ENCODE measurements at regions not wholly inside any gene's neighbourhood (a gene's known extent, or its start where the extent isn't known, plus 50 kb on each side); places are given as distances from the start of the nearest gene placed in this dataset.

DNA sequence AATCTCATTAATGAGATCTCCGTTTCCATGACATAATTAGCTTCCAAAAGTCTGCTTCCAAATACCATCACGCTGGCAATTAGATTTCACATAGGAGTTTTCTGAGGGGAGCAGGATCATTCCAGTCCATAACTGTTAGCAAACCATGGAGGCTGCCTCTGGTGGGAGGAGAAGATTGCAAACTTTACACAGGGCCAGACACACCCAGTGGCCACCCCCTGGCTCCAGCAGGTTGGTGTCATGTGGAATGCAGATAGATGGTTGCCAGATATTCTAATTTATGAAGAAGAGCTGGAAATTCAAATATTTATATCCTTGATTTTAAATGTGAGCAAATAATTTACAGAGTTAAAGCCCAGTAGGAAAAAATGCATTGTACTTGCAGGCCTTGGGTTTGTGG lies 164.2 kb downstream of the ICE1 start:
- Histone ChIP-seq H3K4me2 (ENCODE audit: insufficient read depth in 1 of 2, low read depth in 2 of 2, low read length in 2 of 2) (no peak overlapping the region), H3K23me2 (ENCODE audit: low read depth, low read length) (no peaks in the 10 kb centered on the region), H3K23ac (ENCODE audit: insufficient read length) (no peak overlapping the region), H3K56ac (replicated peaks; ENCODE audit: insufficient read length, low read depth, low read length) (no peak overlapping the region), H4K8ac (ENCODE audit: extremely low read depth, insufficient read depth, low read length) (no peak overlapping the region), H2AFZ (ENCODE audit: low read length) (no peak overlapping the region), H2BK120ac (replicated peaks; ENCODE audit: low read depth, low read length) (no peak overlapping the region), H3K9me3 (ENCODE audit: insufficient read depth in 2 of 2, low read depth in 1 of 2, low read length in 1 of 2) (peaks cover 10 to 11% of the 10 kb centered on the region in 2 experiments; a peak in 2 of 4 replicates), H3K79me1 (ENCODE audit: low read depth, low read length) (no peaks in the 10 kb centered on the region), H2AK5ac (ENCODE audit: low read depth, low read length) (no peak overlapping the region), H2BK15ac (ENCODE audit: low read length) (no peak overlapping the region), H3K14ac (ENCODE audit: insufficient read length) (no peak overlapping the region), H3K4me1 (replicated peaks in 1 of 4; ENCODE audit: control insufficient read depth in 3 of 4, insufficient read depth in 4 of 4, low read length in 3 of 4) (no peaks in the 10 kb centered on the region), H3K9ac (replicated peaks in 1 of 4; ENCODE audit: extremely low read depth in 1 of 4, low read depth in 3 of 4, low read length in 3 of 4) (no peak overlapping the region), H4K20me1 (replicated peaks in 1 of 2; ENCODE audit: control insufficient read depth in 1 of 2, insufficient read depth in 2 of 2, low read length in 2 of 2) (no peaks in the 10 kb centered on the region), H3K4me3 (ENCODE audit: extremely low read depth in 1 of 4, insufficient read depth in 2 of 4, low read depth in 3 of 4, low read length in 4 of 4) (no peak overlapping the region), H4K91ac (replicated peaks; ENCODE audit: insufficient read length, low read length) (no peak overlapping the region), H3K27me3 (replicated peaks in 1 of 4; ENCODE audit: control insufficient read depth in 3 of 4, extremely low read depth in 1 of 4, insufficient read depth in 3 of 4, low read length in 3 of 4) (no peaks in the 10 kb centered on the region), H2BK5ac (ENCODE audit: low read depth, low read length) (no peak overlapping the region), H2BK20ac (ENCODE audit: low read length) (no peak overlapping the region), H3K79me2 (ENCODE audit: control insufficient read depth in 1 of 2, insufficient read depth in 2 of 2, low read length in 2 of 2) (no peaks in the 10 kb centered on the region), H3K18ac (ENCODE audit: extremely low read depth, low read length) (no peak overlapping the region), H4K5ac (ENCODE audit: insufficient read length, low read depth, low read length) (no peak overlapping the region), H3K27ac (ENCODE audit: low read depth, low read length) (no peak overlapping the region), H3K36me3 (ENCODE audit: control insufficient read depth in 2 of 4, insufficient read depth in 4 of 4, low read length in 3 of 4) (no peaks in the 10 kb centered on the region), H2BK12ac (ENCODE audit: low read depth, low read length) (no peak overlapping the region), H3K4ac (replicated peaks; ENCODE audit: insufficient read length, low read depth, low read length) (no peak overlapping the region)
- DNase-seq (ENCODE audit: low read depth in 1 of 2, low spot score in 2 of 2) (no peak), FAIRE-seq (no peak)
- CTCF ChIA-PET (ENCODE audit: partially characterized antibody), result interaction anchor here (0.6 kb wide), 1 partner anchor 53 kb away, joined by 3 read pairs; no protein-coding TSS in a partner anchor
- POLR2A ChIA-PET (ENCODE audit: partially characterized antibody), result no interaction called here
- WGBS, 2 experiments (ENCODE audit: extremely low coverage in 1 of 2, insufficient coverage in 1 of 2, insufficient read length in 1 of 2, insufficient replicate concordance in 2 of 2, low coverage in 1 of 2, low lambda C conversion rate in 2 of 2, missing lambda C conversion rate in 1 of 2), result 42% methylated on average over 2 of the region's 2 CpGs; no CpG with 5 or more reads in 1 of the 2 experiments
- TF ChIP-seq HDAC6 (IDR thresholded peaks at IDR 0.05; ENCODE audit: low read depth, low read length) (no peak), EZH2 (IDR thresholded peaks at IDR 0.05; ENCODE audit: low read depth, low read length, severe bottlenecking) (no peak), SIN3A (conservative IDR thresholded peaks at IDR 0.05 in 1 of 2, IDR thresholded peaks at IDR 0.05 in 1 of 2; ENCODE audit: low read depth in 1 of 2, low read length in 2 of 2) (no peak), CTBP2 (IDR thresholded peaks at IDR 0.05; ENCODE audit: borderline replicate concordance, insufficient read depth, insufficient read length, low read length) (no peak), CHD2 (IDR thresholded peaks at IDR 0.05; ENCODE audit: low read length) (no peak), RXRA (IDR thresholded peaks at IDR 0.05; ENCODE audit: insufficient read depth, low read depth, low read length) (no peak), SP2 (IDR thresholded peaks at IDR 0.05; ENCODE audit: low read length) (no peak), FOSL1 (IDR thresholded peaks at IDR 0.05; ENCODE audit: insufficient read depth, low read depth, low read length) (no peak), BCL11A (IDR thresholded peaks at IDR 0.05; ENCODE audit: low read depth in 2 of 2, low read length in 2 of 2) (no peak), BACH1 (IDR thresholded peaks at IDR 0.05; ENCODE audit: low read length) (no peak), SAP30 (IDR thresholded peaks at IDR 0.05; ENCODE audit: insufficient read depth, insufficient replicate concordance, low read length) (no peak), EP300 (IDR thresholded peaks at IDR 0.05; ENCODE audit: borderline replicate concordance in 1 of 2, low read depth in 2 of 2, low read length in 2 of 2) (no peak), NRF1 (IDR thresholded peaks at IDR 0.05; ENCODE audit: low read depth, low read length) (no peak)
- TF ChIP-seq, protein P1, sequence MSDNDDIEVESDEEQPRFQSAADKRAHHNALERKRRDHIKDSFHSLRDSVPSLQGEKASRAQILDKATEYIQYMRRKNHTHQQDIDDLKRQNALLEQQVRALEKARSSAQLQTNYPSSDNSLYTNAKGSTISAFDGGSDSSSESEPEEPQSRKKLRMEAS (IDR thresholded peaks at IDR 0.05), result no peak

Measured in H1 (cell line).